ENCODE measurements at regions not wholly inside any gene's neighbourhood (a gene's known extent, or its start where the extent isn't known, plus 50 kb on each side); places are given as distances from the start of the nearest gene placed in this dataset.

DNA sequence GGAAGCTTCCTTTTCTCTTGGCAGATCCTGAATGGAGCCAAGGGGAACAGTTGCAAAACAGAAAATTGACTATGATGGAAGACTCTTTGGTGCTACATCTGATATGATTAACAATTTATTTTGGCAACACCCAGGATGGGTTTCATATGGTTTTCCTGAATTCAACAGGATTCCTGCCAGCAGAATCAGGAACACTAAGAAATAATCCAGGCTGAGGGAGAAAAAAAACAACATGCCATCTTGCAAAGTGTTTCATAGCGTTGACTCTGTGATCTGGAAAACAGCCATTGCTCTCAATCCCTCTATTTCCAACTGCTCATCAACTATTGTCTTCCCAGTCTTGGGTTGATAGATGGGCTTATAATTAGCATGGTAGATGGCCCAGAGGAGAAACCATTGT, 303.8 kb upstream of the KLF3 start:
- Histone ChIP-seq H3K27ac (ENCODE audit: low read length) (no peak overlapping the region), H3K9ac (ENCODE audit: low read length) (no peak overlapping the region), H3K4me2 (ENCODE audit: low read length) (no peak overlapping the region), H3K36me3 (ENCODE audit: insufficient read depth, low read length) (no peaks in the 10 kb centered on the region), H3K4me3 (ENCODE audit: low read length) (no peak overlapping the region), H4K20me1 (ENCODE audit: insufficient read depth) (no peaks in the 10 kb centered on the region), H2AFZ (ENCODE audit: low read depth, low read length) (no peak overlapping the region), H3K9me3 (ENCODE audit: low read length) (no peaks in the 10 kb centered on the region), H3K79me2 (replicated peaks; ENCODE audit: insufficient read depth, low read length) (no peaks in the 10 kb centered on the region), H3F3A (ENCODE audit: insufficient read depth, low read length, poor library complexity, severe bottlenecking) (no peaks in the 10 kb centered on the region), H3K27me3 (ENCODE audit: insufficient read depth, low read depth, low read length) (no peaks in the 10 kb centered on the region), H3K9me2 (ENCODE audit: insufficient read depth, low read length) (no peaks in the 10 kb centered on the region)
- TF ChIP-seq MXI1 (conservative IDR thresholded peaks at IDR 0.05; ENCODE audit: poor library complexity, severe bottlenecking) (no peak), EP300 (conservative IDR thresholded peaks at IDR 0.05; ENCODE audit: poor library complexity, severe bottlenecking) (no peak), SMC3 (conservative IDR thresholded peaks at IDR 0.05; ENCODE audit: poor library complexity) (no peak), TAF1 (IDR thresholded peaks at IDR 0.05; ENCODE audit: low read depth) (no peak), EZH2 (IDR thresholded peaks at IDR 0.05; ENCODE audit: borderline replicate concordance, insufficient read depth, low read length, poor library complexity, severe bottlenecking) (no peak), RAD21 (conservative IDR thresholded peaks at IDR 0.05) (no peak), POLR2AphosphoS5 (IDR thresholded peaks at IDR 0.05) (no peak)
- TF ChIP-seq, protein P1, sequence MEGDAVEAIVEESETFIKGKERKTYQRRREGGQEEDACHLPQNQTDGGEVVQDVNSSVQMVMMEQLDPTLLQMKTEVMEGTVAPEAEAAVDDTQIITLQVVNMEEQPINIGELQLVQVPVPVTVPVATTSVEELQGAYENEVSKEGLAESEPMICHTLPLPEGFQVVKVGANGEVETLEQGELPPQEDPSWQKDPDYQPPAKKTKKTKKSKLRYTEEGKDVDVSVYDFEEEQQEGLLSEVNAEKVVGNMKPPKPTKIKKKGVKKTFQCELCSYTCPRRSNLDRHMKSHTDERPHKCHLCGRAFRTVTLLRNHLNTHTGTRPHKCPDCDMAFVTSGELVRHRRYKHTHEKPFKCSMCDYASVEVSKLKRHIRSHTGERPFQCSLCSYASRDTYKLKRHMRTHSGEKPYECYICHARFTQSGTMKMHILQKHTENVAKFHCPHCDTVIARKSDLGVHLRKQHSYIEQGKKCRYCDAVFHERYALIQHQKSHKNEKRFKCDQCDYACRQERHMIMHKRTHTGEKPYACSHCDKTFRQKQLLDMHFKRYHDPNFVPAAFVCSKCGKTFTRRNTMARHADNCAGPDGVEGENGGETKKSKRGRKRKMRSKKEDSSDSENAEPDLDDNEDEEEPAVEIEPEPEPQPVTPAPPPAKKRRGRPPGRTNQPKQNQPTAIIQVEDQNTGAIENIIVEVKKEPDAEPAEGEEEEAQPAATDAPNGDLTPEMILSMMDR (IDR thresholded peaks at IDR 0.05; ENCODE audit: poor library complexity, severe bottlenecking) = no peak
- TF ChIP-seq, protein P2, sequence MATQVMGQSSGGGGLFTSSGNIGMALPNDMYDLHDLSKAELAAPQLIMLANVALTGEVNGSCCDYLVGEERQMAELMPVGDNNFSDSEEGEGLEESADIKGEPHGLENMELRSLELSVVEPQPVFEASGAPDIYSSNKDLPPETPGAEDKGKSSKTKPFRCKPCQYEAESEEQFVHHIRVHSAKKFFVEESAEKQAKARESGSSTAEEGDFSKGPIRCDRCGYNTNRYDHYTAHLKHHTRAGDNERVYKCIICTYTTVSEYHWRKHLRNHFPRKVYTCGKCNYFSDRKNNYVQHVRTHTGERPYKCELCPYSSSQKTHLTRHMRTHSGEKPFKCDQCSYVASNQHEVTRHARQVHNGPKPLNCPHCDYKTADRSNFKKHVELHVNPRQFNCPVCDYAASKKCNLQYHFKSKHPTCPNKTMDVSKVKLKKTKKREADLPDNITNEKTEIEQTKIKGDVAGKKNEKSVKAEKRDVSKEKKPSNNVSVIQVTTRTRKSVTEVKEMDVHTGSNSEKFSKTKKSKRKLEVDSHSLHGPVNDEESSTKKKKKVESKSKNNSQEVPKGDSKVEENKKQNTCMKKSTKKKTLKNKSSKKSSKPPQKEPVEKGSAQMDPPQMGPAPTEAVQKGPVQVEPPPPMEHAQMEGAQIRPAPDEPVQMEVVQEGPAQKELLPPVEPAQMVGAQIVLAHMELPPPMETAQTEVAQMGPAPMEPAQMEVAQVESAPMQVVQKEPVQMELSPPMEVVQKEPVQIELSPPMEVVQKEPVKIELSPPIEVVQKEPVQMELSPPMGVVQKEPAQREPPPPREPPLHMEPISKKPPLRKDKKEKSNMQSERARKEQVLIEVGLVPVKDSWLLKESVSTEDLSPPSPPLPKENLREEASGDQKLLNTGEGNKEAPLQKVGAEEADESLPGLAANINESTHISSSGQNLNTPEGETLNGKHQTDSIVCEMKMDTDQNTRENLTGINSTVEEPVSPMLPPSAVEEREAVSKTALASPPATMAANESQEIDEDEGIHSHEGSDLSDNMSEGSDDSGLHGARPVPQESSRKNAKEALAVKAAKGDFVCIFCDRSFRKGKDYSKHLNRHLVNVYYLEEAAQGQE (IDR thresholded peaks at IDR 0.05; ENCODE audit: borderline replicate concordance) = no peak

DNA sequence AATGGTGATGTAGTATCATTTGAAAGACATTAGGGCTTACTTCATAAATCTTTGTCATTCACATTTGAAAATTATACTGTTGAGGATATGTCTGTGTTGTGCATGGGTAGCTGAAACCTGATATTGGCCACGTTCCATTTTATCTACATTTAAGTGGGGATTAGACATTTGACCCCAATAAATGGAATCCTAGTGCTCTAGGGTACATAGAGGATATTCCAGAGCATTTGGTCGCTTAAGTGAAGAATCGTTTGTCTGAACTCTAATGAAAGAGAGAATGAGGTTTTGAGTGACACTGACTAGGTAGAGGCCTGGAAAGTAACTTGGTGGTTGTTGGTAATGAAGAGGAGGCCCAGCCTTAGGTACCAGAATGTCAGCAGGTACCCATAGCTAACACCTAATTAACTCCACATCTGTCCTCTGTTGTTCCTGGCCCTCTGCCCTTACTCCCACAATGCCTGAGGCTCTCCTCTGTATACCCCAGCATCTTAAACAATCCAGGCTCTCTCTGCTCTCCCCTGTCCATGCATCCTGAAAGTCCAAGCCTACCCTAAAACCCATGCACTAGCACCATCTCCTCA, 299.5 kb upstream of the KLF3 start:
- no peaks in the 10 kb centered on the region for H3K9me2 ChIP-seq (ENCODE audit: insufficient read depth, low read length)
- TF ChIP-seq TAF1 (IDR thresholded peaks at IDR 0.05; ENCODE audit: low read depth) (no peak), POLR2AphosphoS5 (IDR thresholded peaks at IDR 0.05) (no peak), EZH2 (IDR thresholded peaks at IDR 0.05; ENCODE audit: borderline replicate concordance, insufficient read depth, low read length, poor library complexity, severe bottlenecking) (no peak), RAD21 (conservative IDR thresholded peaks at IDR 0.05) (no peak), SMC3 (conservative IDR thresholded peaks at IDR 0.05; ENCODE audit: poor library complexity) (no peak)
- TF ChIP-seq, protein P1 (IDR thresholded peaks at IDR 0.05; ENCODE audit: poor library complexity, severe bottlenecking) = no peak
- TF ChIP-seq, protein P2 (IDR thresholded peaks at IDR 0.05; ENCODE audit: borderline replicate concordance) = no peak
- H3K9me3 ChIP-seq (ENCODE audit: low read length) = no peaks in the 10 kb centered on the region
- no peaks in the 10 kb centered on the region for H4K20me1 ChIP-seq (ENCODE audit: insufficient read depth)
- no peak overlapping the region for H2AFZ ChIP-seq (ENCODE audit: low read depth, low read length)
- H3K79me2 ChIP-seq (replicated peaks; ENCODE audit: insufficient read depth, low read length) = no peaks in the 10 kb centered on the region
- no peak overlapping the region for H3K4me2 ChIP-seq (ENCODE audit: low read length)
- H3K9ac ChIP-seq (ENCODE audit: low read length) = no peak overlapping the region
- no peaks in the 10 kb centered on the region for H3K27me3 ChIP-seq (ENCODE audit: insufficient read depth, low read depth, low read length)
- H3F3A ChIP-seq (ENCODE audit: insufficient read depth, low read length, poor library complexity, severe bottlenecking) = no peaks in the 10 kb centered on the region
- no peak overlapping the region for H3K4me3 ChIP-seq (ENCODE audit: low read length)
- no peak overlapping the region for H3K27ac ChIP-seq (ENCODE audit: low read length)
- H3K36me3 ChIP-seq (ENCODE audit: insufficient read depth, low read length) = no peaks in the 10 kb centered on the region
